Endothelial cell of umbilical vein (primary cell): ENCODE measurements at regions not wholly inside any gene's neighbourhood (a gene's known extent, or its start where the extent isn't known, plus 50 kb on each side); places are given as distances from the start of the nearest gene placed in this dataset.

Experiments used
- BruUV-seq: library from RNA; stranded (reverse); fragments of 400-500 nt; replicated peaks from 2 replicates; lab custom pipeline; 2021; lab: Mats Ljungman, UMichigan
- CTCF ChIA-PET: fragments of 300-600, 350-600 bp; sonication (Branson Sonifier 250); formaldehyde crosslinking; loops from one replicate; lab custom pipeline; 2021; ENCODE audit warnings: antibody characterized with exemption, inconsistent platforms; lab: Charles Lee
- POLR2A ChIA-PET: fragments of 300-600, 350-600 bp; sonication (Branson Sonifier 250); formaldehyde crosslinking; loops from one replicate; lab custom pipeline; 2021; ENCODE audit warnings: antibody characterized with exemption, inconsistent platforms; lab: Charles Lee
- DNase-seq: peaks from one replicate; pipeline ENCODE4 v3.0.0-alpha.2; 2011; ENCODE audit warnings: low read depth, low spot score
- FAIRE-seq: peaks from 2 replicates; lab custom pipeline; 2011; peaks lifted over from hg19 to GRCh38; lab: Jason Lieb, UNC
- H2AFZ ChIP-seq: 2 replicates; pipeline ENCODE4 v1.6.0; 2012; ENCODE audit warnings: low read depth, low read length, control low read depth, inconsistent platforms
- H3K27ac ChIP-seq: 2 replicates; pipeline ENCODE4 v1.5.1; 2011; ENCODE audit warnings: low read depth, mild to moderate bottlenecking, control low read depth, low read length, moderate library complexity; ENCODE audit not compliant: insufficient read depth
- H3K27me3 ChIP-seq, 2 experiments: 2 replicates each; pipeline versions ENCODE4 v1.6.0 to v1.6.1; 2011; ENCODE audit warnings: low read length in 2 of 2, mixed read lengths in 1 of 2; ENCODE audit not compliant: control insufficient read depth in 2 of 2, insufficient read depth in 2 of 2
- H3K36me3 ChIP-seq, 2 experiments: 2 replicates in 1 of 2; 3 replicates in 1 of 2; pipeline ENCODE4 v1.5.1; 2011; ENCODE audit warnings: low read length in 2 of 2, mild to moderate bottlenecking in 1 of 2, moderate library complexity in 1 of 2; ENCODE audit not compliant: control insufficient read depth in 2 of 2, insufficient read depth in 2 of 2; ENCODE audit errors: extremely low read depth in 1 of 2
- H3K4me1 ChIP-seq: 3 replicates; pipeline ENCODE4 v1.5.1; 2011; ENCODE audit warnings: mild to moderate bottlenecking, low read length; ENCODE audit not compliant: control insufficient read depth, insufficient read depth; ENCODE audit errors: extremely low read depth
- H3K4me2 ChIP-seq: 2 replicates; pipeline ENCODE4 v1.6.1; 2011; ENCODE audit warnings: low read length, control low read depth, mixed read lengths; ENCODE audit not compliant: insufficient read depth
- H3K4me3 ChIP-seq, 3 experiments: fragments of 200-600 bp in 1 of 3; sonication (generic), shearing (Covaris generic) in 1 of 3; replicated peaks in 1 of 3; 2 replicates each; pipeline ENCODE4 v1.5.1; 2011 to 2016; ENCODE audit warnings: control low read depth in 3 of 3, low read length in 3 of 3, mild to moderate bottlenecking in 2 of 3, inconsistent platforms in 1 of 3, low read depth in 1 of 3, moderate library complexity in 1 of 3; ENCODE audit not compliant: insufficient read depth in 1 of 3
- H3K79me2 ChIP-seq: 2 replicates; pipeline ENCODE4 v1.6.0; 2012; ENCODE audit warnings: low read length, inconsistent platforms; ENCODE audit not compliant: control insufficient read depth, insufficient read depth
- H3K9ac ChIP-seq: replicated peaks from 2 replicates; pipeline ENCODE3; 2011; ENCODE audit warnings: low read length, control low read depth; ENCODE audit not compliant: insufficient read depth; ENCODE audit errors: extremely low read depth
- H3K9me1 ChIP-seq: replicated peaks from 3 replicates; pipeline ENCODE4 v1.6.0; 2011; ENCODE audit warnings: mild to moderate bottlenecking, low read length; ENCODE audit not compliant: control insufficient read depth, insufficient read depth; ENCODE audit errors: extremely low read depth
- H3K9me3 ChIP-seq: replicated peaks from 2 replicates; pipeline ENCODE4 v1.5.1; 2012; ENCODE audit warnings: low read length, inconsistent platforms; ENCODE audit not compliant: control insufficient read depth, insufficient read depth
- H4K20me1 ChIP-seq: replicated peaks from 2 replicates; pipeline ENCODE3; 2011; ENCODE audit warnings: mild to moderate bottlenecking, low read length; ENCODE audit not compliant: control insufficient read depth, insufficient read depth; ENCODE audit errors: extremely low read depth
- CTCF ChIP-seq, 2 donors: IDR thresholded peaks; 1 replicate in 1 of 2; 2 replicates in 1 of 2; pipeline ENCODE4 v1.5.1; 2011; ENCODE audit warnings: low read length in 2 of 2, mild to moderate bottlenecking in 2 of 2, moderate library complexity in 2 of 2, control low read depth in 1 of 2, inconsistent platforms in 1 of 2, low read depth in 1 of 2; ENCODE audit not compliant: insufficient read depth in 1 of 2; ENCODE audit errors: extremely low read depth in 1 of 2
- EZH2 ChIP-seq: IDR thresholded peaks from 2 replicates; pipeline ENCODE4 v1.6.1; 2012; ENCODE audit warnings: borderline replicate concordance, low read depth, mild to moderate bottlenecking, moderate library complexity, low read length, inconsistent platforms; ENCODE audit not compliant: severe bottlenecking
- FOS ChIP-seq: IDR thresholded peaks from 2 replicates; pipeline ENCODE4 v1.6.1; 2011; ENCODE audit warnings: mild to moderate bottlenecking, low read length, moderate library complexity, borderline replicate concordance; ENCODE audit not compliant: insufficient read depth
- GATA2 ChIP-seq: IDR thresholded peaks from 2 replicates; pipeline ENCODE4 v1.7.0; 2011; ENCODE audit warnings: low read depth, mild to moderate bottlenecking, moderate library complexity, mixed read lengths, low read length; ENCODE audit not compliant: insufficient read length, insufficient read depth
- JUN ChIP-seq: IDR thresholded peaks from 2 replicates; pipeline ENCODE4 v1.6.1; 2011; ENCODE audit warnings: borderline replicate concordance, low read depth; ENCODE audit not compliant: insufficient read length, insufficient read depth
- MAX ChIP-seq: IDR thresholded peaks from 2 replicates; pipeline ENCODE4 v1.6.1; 2011; ENCODE audit not compliant: insufficient read depth, insufficient read length
- MYC ChIP-seq: IDR thresholded peaks from one replicate; pipeline ENCODE4 v1.6.1; 2011; ENCODE audit warnings: mild to moderate bottlenecking, low read depth, low read length
- POLR2A ChIP-seq: IDR thresholded peaks from 2 replicates; pipeline ENCODE4 v1.6.1; 2012; ENCODE audit warnings: low read depth, mild to moderate bottlenecking, control low read depth, low read length
- POLR2AphosphoS5 ChIP-seq: IDR thresholded peaks from 2 replicates; pipeline ENCODE4 v1.6.1; 2012; ENCODE audit warnings: low read depth, mild to moderate bottlenecking, control low read depth, low read length, moderate library complexity; ENCODE audit not compliant: insufficient read depth
- dilution Hi-C: fragments of 300-500 bp; cut with MboI; formaldehyde crosslinking; loops from one replicate; pipeline ENCODE4 v1.15.0; 2019; ENCODE audit warnings: low sequenced_read_pairs; ENCODE audit not compliant: extremely low pct_ligation_motif_present
- intact Hi-C: fragments of 100-400 bp; cut with micrococcal nuclease; formaldehyde crosslinking; loops from one replicate; pipeline ENCODE4 v1.10.0; 2022

GRCh38 chr3:63142681-63143080 lies 135.4 kb upstream of the SYNPR start:
- no peaks in the 10 kb centered on the region for H3K36me3 ChIP-seq
- no peak overlapping the region for H3K4me3 ChIP-seq
- no peak overlapping the region for H3K9ac ChIP-seq
- no peak overlapping the region for H3K27ac ChIP-seq
- FAIRE-seq (no peak), DNase-seq (no peak)
- intact Hi-C loops (no loop called here), dilution Hi-C loops (no loop called here)
- no peak overlapping the region for H3K4me2 ChIP-seq
- TF ChIP-seq POLR2A (no peak), CTCF (IDR thresholded peaks at IDR 0.05; ENCODE audit: extremely low read depth in 1 of 2, insufficient read depth in 1 of 2, low read depth in 1 of 2, low read length in 2 of 2) (no peak), MYC (no peak), GATA2 (no peak), JUN (no peak), FOS (no peak), POLR2AphosphoS5 (no peak), MAX (no peak), EZH2 (no peak)
- H3K27me3 ChIP-seq: no peaks in the 10 kb centered on the region
- H3K9me1 ChIP-seq: no peaks in the 10 kb centered on the region
- ChIA-PET CTCF (no interaction called here), POLR2A (no interaction called here)
- no peaks in the 10 kb centered on the region for H3K9me3 ChIP-seq
- no peaks in the 10 kb centered on the region for H3K79me2 ChIP-seq
- no peak overlapping the region for H2AFZ ChIP-seq
- no TSS peak for BruUV-seq
- H3K4me1 ChIP-seq: no peaks in the 10 kb centered on the region
- no peaks in the 10 kb centered on the region for H4K20me1 ChIP-seq
